ENCODE measurements at regions not wholly inside any gene's neighbourhood (a gene's known extent, or its start where the extent isn't known, plus 50 kb on each side); places are given as distances from the start of the nearest gene placed in this dataset.

- no peaks in the 10 kb centered on the region for H3K9me3 Mint-ChIP-seq (ENCODE audit: unreplicated experiment)
- Histone ChIP-seq H2AFZ (ENCODE audit: low read depth, low read length) (no peak overlapping the region), H3K4me2 (ENCODE audit: low read length) (no peak overlapping the region), H3K79me2 (ENCODE audit: insufficient read depth, low read length) (no peaks in the 10 kb centered on the region), H3K9ac (ENCODE audit: low read length) (no peak overlapping the region), H3K9me3 (ENCODE audit: insufficient read depth, low read depth, low read length) (peaks cover 22% of the 10 kb centered on the region), H3K27me3 (ENCODE audit: insufficient read depth, low read length) (no peaks in the 10 kb centered on the region), H3K4me1 (ENCODE audit: insufficient read depth, low read length) (no peaks in the 10 kb centered on the region), H4K20me1 (ENCODE audit: insufficient read depth, low read length) (no peaks in the 10 kb centered on the region), H3K4me3 (ENCODE audit: insufficient read depth, low read depth, low read length) (no peak overlapping the region), H3K27ac (ENCODE audit: low read depth, low read length) (no peak overlapping the region), H3K36me3 (ENCODE audit: insufficient read depth, low read length) (no peaks in the 10 kb centered on the region)
- H3K36me3 Mint-ChIP-seq (ENCODE audit: low read depth, unreplicated experiment), result no peaks in the 10 kb centered on the region
- FAIRE-seq (no peak), DNase-seq (ENCODE audit: low read depth) (no peak)
- no peak overlapping the region for H3K27ac Mint-ChIP-seq (ENCODE audit: unreplicated experiment)
- peaks cover 9% of the 10 kb centered on the region for H3K27me3 Mint-ChIP-seq (ENCODE audit: low read depth, unreplicated experiment)
- H3K4me1 Mint-ChIP-seq (ENCODE audit: low read depth, unreplicated experiment), result no peaks in the 10 kb centered on the region
- TF ChIP-seq CTCF (IDR thresholded peaks at IDR 0.05; ENCODE audit: insufficient read depth, low read depth, low read length), result no peak
- no peak for TF ChIP-seq EZH2 (IDR thresholded peaks at IDR 0.05; ENCODE audit: insufficient read depth, low read length)
- H3K4me3 Mint-ChIP-seq (ENCODE audit: unreplicated experiment), result no peak overlapping the region
Measured at GRCh38 chr7:156347132-156347531, 293.4 kb upstream of the RNF32 start.

GRCh38 chr7:156344595-156344994, 296.0 kb upstream of the RNF32 start:
- H3K9me3 ChIP-seq (ENCODE audit: insufficient read depth, low read depth, low read length), result peaks cover 22% of the 10 kb centered on the region
- no peak overlapping the region for H3K27ac ChIP-seq (ENCODE audit: low read depth, low read length)
- no peak overlapping the region for H3K4me2 ChIP-seq (ENCODE audit: low read length)
- no peaks in the 10 kb centered on the region for H4K20me1 ChIP-seq (ENCODE audit: insufficient read depth, low read length)
- H3K36me3 ChIP-seq (ENCODE audit: insufficient read depth, low read length), result no peaks in the 10 kb centered on the region
- H3K4me3 ChIP-seq (ENCODE audit: insufficient read depth, low read depth, low read length), result no peak overlapping the region
- H3K27me3 ChIP-seq (ENCODE audit: insufficient read depth, low read length), result no peaks in the 10 kb centered on the region
- H3K27me3 Mint-ChIP-seq (ENCODE audit: low read depth, unreplicated experiment), result peaks cover 16% of the 10 kb centered on the region
- H3K9me3 Mint-ChIP-seq (ENCODE audit: unreplicated experiment), result no peaks in the 10 kb centered on the region
- DNase-seq (ENCODE audit: low read depth) (no peak), FAIRE-seq (no peak)
- H3K4me3 Mint-ChIP-seq (ENCODE audit: unreplicated experiment), result no peak overlapping the region
- no peak overlapping the region for H3K27ac Mint-ChIP-seq (ENCODE audit: unreplicated experiment)
- no peaks in the 10 kb centered on the region for H3K4me1 ChIP-seq (ENCODE audit: insufficient read depth, low read length)
- no peaks in the 10 kb centered on the region for H3K36me3 Mint-ChIP-seq (ENCODE audit: low read depth, unreplicated experiment)
- H3K79me2 ChIP-seq (ENCODE audit: insufficient read depth, low read length), result no peaks in the 10 kb centered on the region
- TF ChIP-seq EZH2 (IDR thresholded peaks at IDR 0.05; ENCODE audit: insufficient read depth, low read length), result no peak
- TF ChIP-seq CTCF (IDR thresholded peaks at IDR 0.05; ENCODE audit: insufficient read depth, low read depth, low read length), result no peak
- H3K9ac ChIP-seq (ENCODE audit: low read length), result no peak overlapping the region
- H3K4me1 Mint-ChIP-seq (ENCODE audit: low read depth, unreplicated experiment), result no peaks in the 10 kb centered on the region
- H2AFZ ChIP-seq (ENCODE audit: low read depth, low read length), result no peak overlapping the region

GRCh38 chr7:156334636-156335035, 305.9 kb upstream of the RNF32 start:
- FAIRE-seq (no peak), DNase-seq (ENCODE audit: low read depth) (no peak)
- Histone ChIP-seq H4K20me1 (ENCODE audit: insufficient read depth, low read length) (no peaks in the 10 kb centered on the region), H3K27ac (ENCODE audit: low read depth, low read length) (no peak overlapping the region), H2AFZ (ENCODE audit: low read depth, low read length) (no peak overlapping the region), H3K4me1 (ENCODE audit: insufficient read depth, low read length) (no peaks in the 10 kb centered on the region), H3K79me2 (ENCODE audit: insufficient read depth, low read length) (no peaks in the 10 kb centered on the region), H3K27me3 (ENCODE audit: insufficient read depth, low read length) (no peaks in the 10 kb centered on the region), H3K36me3 (ENCODE audit: insufficient read depth, low read length) (no peaks in the 10 kb centered on the region), H3K4me2 (ENCODE audit: low read length) (no peak overlapping the region), H3K9ac (ENCODE audit: low read length) (no peak overlapping the region), H3K9me3 (ENCODE audit: insufficient read depth, low read depth, low read length) (peaks cover 25% of the 10 kb centered on the region), H3K4me3 (ENCODE audit: insufficient read depth, low read depth, low read length) (no peak overlapping the region)
- Mint-ChIP-seq H3K4me3 (ENCODE audit: unreplicated experiment) (no peak overlapping the region), H3K36me3 (ENCODE audit: low read depth, unreplicated experiment) (no peaks in the 10 kb centered on the region), H3K27me3 (ENCODE audit: low read depth, unreplicated experiment) (peaks cover 6% of the 10 kb centered on the region), H3K27ac (ENCODE audit: unreplicated experiment) (peak overlapping the region; percentile 75), H3K9me3 (ENCODE audit: unreplicated experiment) (peaks cover 6% of the 10 kb centered on the region), H3K4me1 (ENCODE audit: low read depth, unreplicated experiment) (no peaks in the 10 kb centered on the region)
- TF ChIP-seq CTCF (IDR thresholded peaks at IDR 0.05; ENCODE audit: insufficient read depth, low read depth, low read length) (no peak), EZH2 (IDR thresholded peaks at IDR 0.05; ENCODE audit: insufficient read depth, low read length) (no peak)
